KMS-11 (cell line): ENCODE measurements at regions not wholly inside any gene's neighbourhood (a gene's known extent, or its start where the extent isn't known, plus 50 kb on each side); places are given as distances from the start of the nearest gene placed in this dataset.

Experiments used
- H2AFZ ChIP-seq: fragments of 200-600 bp; sonication (generic); 2 replicates; pipeline ENCODE4 v1.6.1; 2016; ENCODE audit warnings: antibody characterized with exemption, mixed run types, low read depth
- H3K27ac ChIP-seq: fragments of 200-600 bp; sonication (generic); 2 replicates; pipeline ENCODE4 v1.6.1; 2016; ENCODE audit warnings: mild to moderate bottlenecking, mixed run types
- H3K27me3 ChIP-seq: fragments of 200-600 bp; sonication (generic); 2 replicates; pipeline ENCODE4 v1.6.1; 2017; ENCODE audit warnings: mild to moderate bottlenecking, low read depth, mixed run types, moderate library complexity; ENCODE audit not compliant: insufficient read depth
- H3K36me3 ChIP-seq: fragments of 200-600 bp; sonication (generic); 2 replicates; pipeline ENCODE4 v1.6.1; 2017; ENCODE audit warnings: mild to moderate bottlenecking, mixed run types; ENCODE audit not compliant: insufficient read depth
- H3K4me1 ChIP-seq: fragments of 200-600 bp; sonication (generic); 2 replicates; pipeline ENCODE4 v1.6.1; 2016; ENCODE audit warnings: mild to moderate bottlenecking, low read depth, mixed run types; ENCODE audit not compliant: poor library complexity, severe bottlenecking
- H3K4me2 ChIP-seq: fragments of 200-600 bp; sonication (generic); 2 replicates; pipeline ENCODE4 v1.7.0; 2016; ENCODE audit warnings: mild to moderate bottlenecking, mixed run types
- H3K4me3 ChIP-seq: fragments of 200-600 bp; sonication (generic); IDR thresholded peaks from 2 replicates; pipeline ENCODE4 v1.6.1; 2017; ENCODE audit warnings: low read depth, low read length, mixed read lengths; ENCODE audit not compliant: insufficient read depth
- H3K79me2 ChIP-seq: fragments of 200-600 bp; sonication (generic); 2 replicates; pipeline ENCODE4 v1.6.1; 2016; ENCODE audit warnings: low read depth, mixed run types; ENCODE audit not compliant: insufficient read depth
- H3K9ac ChIP-seq: fragments of 200-600 bp; sonication (generic); 2 replicates; pipeline ENCODE4 v1.6.1; 2016; ENCODE audit warnings: mild to moderate bottlenecking, mixed run types
- H4K20me1 ChIP-seq: fragments of 200-600 bp; sonication (generic); 2 replicates; pipeline ENCODE4 v1.6.1; 2016; ENCODE audit warnings: mild to moderate bottlenecking, mixed run types; ENCODE audit not compliant: insufficient read depth
- TF ChIP-seq, protein P1 (sequence below): fragments of 200-600 bp; sonication (generic); conservative IDR thresholded peaks from 2 replicates; pipeline ENCODE4 v1.6.1; 2017; ENCODE audit warnings: low read depth, mild to moderate bottlenecking, antibody characterized with exemption, low read length, moderate library complexity, mixed read lengths

DNA sequence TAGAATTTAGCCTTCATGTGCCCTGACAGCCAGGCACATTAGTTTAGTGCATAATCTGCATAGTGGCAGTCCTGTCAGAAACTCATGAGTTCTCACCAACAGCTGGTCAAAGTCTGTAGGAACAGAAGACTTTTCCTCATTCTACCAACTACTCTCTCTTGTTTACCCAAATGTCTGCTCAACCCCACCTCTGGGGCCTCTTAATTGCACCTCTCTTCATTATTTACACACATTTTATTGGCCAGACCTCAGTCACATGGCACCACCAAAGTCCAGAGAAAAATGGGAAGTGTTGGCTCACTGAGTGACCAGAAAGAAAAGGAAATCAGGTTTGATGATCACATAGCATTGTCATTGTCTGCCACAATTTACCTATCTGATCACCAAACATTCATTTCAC is 114.6 kb upstream of the PLXNC1 start:
- TF ChIP-seq, protein P1, sequence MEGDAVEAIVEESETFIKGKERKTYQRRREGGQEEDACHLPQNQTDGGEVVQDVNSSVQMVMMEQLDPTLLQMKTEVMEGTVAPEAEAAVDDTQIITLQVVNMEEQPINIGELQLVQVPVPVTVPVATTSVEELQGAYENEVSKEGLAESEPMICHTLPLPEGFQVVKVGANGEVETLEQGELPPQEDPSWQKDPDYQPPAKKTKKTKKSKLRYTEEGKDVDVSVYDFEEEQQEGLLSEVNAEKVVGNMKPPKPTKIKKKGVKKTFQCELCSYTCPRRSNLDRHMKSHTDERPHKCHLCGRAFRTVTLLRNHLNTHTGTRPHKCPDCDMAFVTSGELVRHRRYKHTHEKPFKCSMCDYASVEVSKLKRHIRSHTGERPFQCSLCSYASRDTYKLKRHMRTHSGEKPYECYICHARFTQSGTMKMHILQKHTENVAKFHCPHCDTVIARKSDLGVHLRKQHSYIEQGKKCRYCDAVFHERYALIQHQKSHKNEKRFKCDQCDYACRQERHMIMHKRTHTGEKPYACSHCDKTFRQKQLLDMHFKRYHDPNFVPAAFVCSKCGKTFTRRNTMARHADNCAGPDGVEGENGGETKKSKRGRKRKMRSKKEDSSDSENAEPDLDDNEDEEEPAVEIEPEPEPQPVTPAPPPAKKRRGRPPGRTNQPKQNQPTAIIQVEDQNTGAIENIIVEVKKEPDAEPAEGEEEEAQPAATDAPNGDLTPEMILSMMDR, result no peak
- no peaks in the 10 kb centered on the region for H3K27me3 ChIP-seq
- H3K36me3 ChIP-seq, result no peaks in the 10 kb centered on the region
- no peaks in the 10 kb centered on the region for H3K4me1 ChIP-seq
- no peak overlapping the region for H3K4me3 ChIP-seq
- no peak overlapping the region for H3K27ac ChIP-seq
- no peaks in the 10 kb centered on the region for H3K79me2 ChIP-seq
- H3K9ac ChIP-seq, result no peak overlapping the region
- H2AFZ ChIP-seq, result no peak overlapping the region
- H3K4me2 ChIP-seq, result no peak overlapping the region
- H4K20me1 ChIP-seq, result no peaks in the 10 kb centered on the region

DNA sequence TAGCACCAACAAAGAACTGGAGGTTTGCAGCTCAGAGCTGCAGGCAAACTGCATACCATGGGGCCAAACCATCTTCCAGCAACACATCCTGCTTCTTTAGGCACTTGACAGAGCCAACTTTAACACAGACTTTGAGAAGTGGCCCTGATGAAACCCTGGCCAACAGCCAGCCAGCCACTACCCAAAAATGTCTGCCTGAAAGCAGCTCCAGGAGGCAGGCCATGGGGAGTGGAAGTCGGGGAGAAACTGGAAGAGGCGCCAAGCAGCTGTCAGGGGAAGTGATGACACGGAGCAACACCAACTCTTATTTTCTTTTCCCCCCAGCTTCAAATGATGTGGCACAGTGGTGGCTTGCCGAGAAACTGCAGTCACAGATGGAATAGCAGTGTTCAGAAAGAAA is 110.9 kb upstream of the PLXNC1 start:
- TF ChIP-seq, protein P1, result no peak
- Histone ChIP-seq H3K79me2 (no peaks in the 10 kb centered on the region), H3K36me3 (no peaks in the 10 kb centered on the region), H3K4me2 (no peak overlapping the region), H3K4me1 (no peaks in the 10 kb centered on the region), H3K27ac (no peak overlapping the region), H4K20me1 (no peaks in the 10 kb centered on the region), H3K9ac (no peak overlapping the region), H3K4me3 (no peak overlapping the region), H2AFZ (no peak overlapping the region), H3K27me3 (no peaks in the 10 kb centered on the region)

DNA sequence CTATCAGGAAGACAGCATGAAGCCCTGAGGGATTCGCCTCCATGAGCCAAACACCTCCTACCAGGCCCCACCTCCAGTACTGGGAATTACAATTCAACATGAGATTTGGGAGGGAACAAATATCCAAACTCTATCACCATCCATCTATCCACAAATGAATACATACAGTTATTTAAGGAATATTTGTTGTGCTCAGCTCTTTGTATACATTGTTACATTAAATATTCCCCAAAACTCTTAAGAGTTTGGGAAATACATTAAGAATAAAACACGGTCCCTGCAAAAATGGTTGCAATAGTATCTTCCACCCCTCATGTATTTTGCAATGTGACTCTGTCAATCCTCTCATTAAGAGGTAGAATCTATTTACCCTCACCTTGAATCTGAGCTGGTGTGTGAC is 109.8 kb upstream of the PLXNC1 start:
- H3K79me2 ChIP-seq, result no peaks in the 10 kb centered on the region
- H3K9ac ChIP-seq, result no peak overlapping the region
- H3K36me3 ChIP-seq, result no peaks in the 10 kb centered on the region
- no peaks in the 10 kb centered on the region for H3K27me3 ChIP-seq
- no peaks in the 10 kb centered on the region for H3K4me1 ChIP-seq
- no peaks in the 10 kb centered on the region for H4K20me1 ChIP-seq
- TF ChIP-seq, protein P1, result no peak
- no peak overlapping the region for H3K4me2 ChIP-seq
- no peak overlapping the region for H3K4me3 ChIP-seq
- no peak overlapping the region for H3K27ac ChIP-seq
- H2AFZ ChIP-seq, result no peak overlapping the region

DNA sequence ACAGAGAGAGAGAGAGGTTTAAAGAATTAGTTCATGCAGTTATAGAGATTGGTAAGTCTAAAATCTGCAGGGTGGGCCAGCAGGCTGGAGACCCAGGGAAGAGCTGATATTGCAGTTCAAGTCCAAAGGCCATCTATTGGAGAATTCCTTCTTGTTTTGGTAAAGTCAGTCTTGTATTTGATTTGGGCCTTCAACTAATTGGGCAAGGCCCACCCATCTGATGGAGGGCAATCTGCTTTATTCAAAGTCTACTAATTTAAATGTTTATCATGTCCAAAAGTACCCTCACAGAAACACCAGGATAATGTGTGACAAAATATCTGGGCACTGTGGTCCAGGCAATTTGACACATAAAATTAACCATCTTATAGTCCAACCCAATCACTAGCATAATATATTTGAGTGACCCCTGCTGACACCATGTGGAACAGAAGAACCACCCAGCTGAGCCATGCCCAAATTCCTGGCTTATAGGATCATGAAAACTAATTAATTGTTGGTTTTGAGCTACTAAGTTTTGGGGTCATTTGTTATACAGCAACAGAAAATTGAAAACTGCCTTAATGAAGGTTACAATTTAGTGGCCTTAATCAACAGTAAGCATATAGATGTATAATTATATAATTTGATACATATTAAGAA is 109.1 kb upstream of the PLXNC1 start:
- H4K20me1 ChIP-seq, result no peaks in the 10 kb centered on the region
- no peaks in the 10 kb centered on the region for H3K36me3 ChIP-seq
- no peak overlapping the region for H3K9ac ChIP-seq
- H3K27me3 ChIP-seq, result no peaks in the 10 kb centered on the region
- H3K4me1 ChIP-seq, result no peaks in the 10 kb centered on the region
- TF ChIP-seq, protein P1, result no peak
- no peak overlapping the region for H3K4me2 ChIP-seq
- H3K4me3 ChIP-seq, result no peak overlapping the region
- H3K27ac ChIP-seq, result no peak overlapping the region
- H3K79me2 ChIP-seq, result no peaks in the 10 kb centered on the region
- no peak overlapping the region for H2AFZ ChIP-seq
